Ramos (cell line): ENCODE measurements at regions not wholly inside any gene's neighbourhood (a gene's known extent, or its start where the extent isn't known, plus 50 kb on each side); places are given as distances from the start of the nearest gene placed in this dataset.
"Not testable (repeated sequence)": the region's sequence is repeated elsewhere in the genome, so short reads cannot be mapped to it uniquely, and the experiment has no call there.

Source experiments
- in situ Hi-C: fragments of 300-500 bp; cut with MboI; formaldehyde crosslinking; loops from one replicate; pipeline ENCODE4 v1.14.3; 2022; ENCODE audit warnings: low sequenced_read_pairs; ENCODE audit not compliant: unreplicated experiment

DNA sequence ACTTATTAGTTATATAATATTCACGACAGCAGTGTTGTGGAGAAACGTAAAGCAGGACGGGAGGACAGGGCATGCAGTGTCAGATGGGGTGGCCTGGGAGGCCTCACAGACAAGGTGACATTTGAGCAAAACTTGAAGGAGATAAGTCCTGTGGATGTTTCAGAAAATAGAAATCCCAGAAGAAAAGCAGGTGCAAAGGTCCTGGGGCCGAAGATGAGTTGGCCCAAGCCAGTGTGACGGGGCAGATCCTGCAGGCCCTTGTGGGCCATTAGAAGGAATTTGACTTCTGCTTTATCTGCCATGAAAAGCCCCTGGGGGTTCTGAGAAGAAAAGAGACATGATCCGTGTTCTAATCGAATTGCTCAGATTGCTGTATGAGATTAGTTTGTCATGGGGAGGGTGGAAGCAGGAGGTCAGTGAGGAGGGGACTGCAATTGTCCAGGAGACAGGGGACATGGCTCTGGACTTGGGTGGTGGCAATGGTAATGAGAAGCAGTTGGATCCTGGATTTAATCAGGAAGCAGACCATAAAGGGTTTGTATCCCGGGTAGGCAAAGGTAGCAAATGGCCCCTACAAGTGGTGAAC is 437.4 kb upstream of the SULF2 start:
- in situ Hi-C loops = no loop called here

DNA sequence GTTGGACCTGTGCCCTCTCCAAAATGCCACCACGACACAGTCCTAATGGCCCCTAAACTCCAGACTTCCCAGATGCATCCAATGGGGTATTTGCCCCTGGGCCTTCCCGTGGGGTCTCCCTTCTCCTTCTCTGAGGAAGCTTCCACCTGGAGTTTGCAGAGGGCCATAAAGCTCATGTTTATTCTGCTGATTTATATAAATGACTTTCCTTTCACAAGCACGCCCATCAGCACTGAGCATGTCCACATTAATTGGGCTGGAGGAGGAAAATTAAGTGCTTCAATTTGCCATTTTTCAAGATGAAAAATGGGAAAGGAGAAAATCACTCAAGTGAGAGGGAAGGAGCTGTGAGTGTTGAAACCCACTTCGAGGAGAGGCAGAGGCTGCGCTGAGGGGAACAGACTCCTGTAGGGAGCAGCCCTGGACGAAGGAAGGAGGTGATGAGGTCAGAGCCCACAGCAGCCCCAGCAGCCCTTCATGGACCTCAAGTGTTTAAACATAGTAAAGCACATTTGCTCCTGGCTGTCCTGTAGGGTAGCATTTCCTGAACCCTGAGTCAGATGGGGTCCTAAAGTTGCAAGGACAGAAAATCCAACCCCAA is 434.9 kb upstream of the SULF2 start:
- in situ Hi-C loops = no loop called here

DNA sequence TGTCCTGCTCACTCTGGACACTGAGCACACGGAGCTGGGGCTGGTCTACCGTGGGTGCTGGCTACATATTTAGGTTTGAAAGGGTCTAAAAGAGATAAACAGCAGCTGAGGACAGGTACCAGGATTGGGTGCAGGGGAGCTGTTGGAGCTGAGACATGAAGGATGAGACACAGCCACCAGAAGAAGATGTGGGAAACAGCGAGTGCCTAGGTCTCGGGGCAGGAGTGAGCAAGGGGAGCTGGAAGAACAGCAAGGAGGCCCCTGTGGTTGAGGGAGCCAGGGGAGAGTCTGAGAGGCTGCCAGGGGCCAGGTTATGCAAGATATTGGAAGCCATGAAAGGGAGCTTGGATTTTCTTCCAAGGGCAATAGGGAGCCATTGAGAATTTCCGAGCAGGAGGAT is 434.0 kb upstream of the SULF2 start:
- in situ Hi-C loops = no loop called here

DNA sequence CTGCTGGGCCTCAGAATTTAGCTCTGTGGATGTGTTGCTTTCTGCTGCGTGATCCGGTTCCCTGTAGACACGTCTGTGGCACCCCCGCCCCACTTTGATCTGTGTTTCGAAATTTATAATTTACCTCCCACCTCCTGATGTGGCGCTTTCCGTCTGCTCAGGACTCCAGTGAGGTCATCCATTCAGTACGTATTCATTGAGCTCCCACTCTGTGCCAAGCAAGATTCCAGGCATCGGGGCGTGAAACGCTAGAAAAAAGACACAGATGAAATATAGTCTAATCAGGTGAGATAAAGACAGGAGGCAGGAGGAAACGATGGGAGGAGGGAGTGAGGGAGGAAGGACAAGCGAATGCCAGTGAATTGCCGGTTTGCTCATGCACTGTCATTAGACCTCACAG is 431.9 kb upstream of the SULF2 start:
- in situ Hi-C loops = no loop called here

DNA sequence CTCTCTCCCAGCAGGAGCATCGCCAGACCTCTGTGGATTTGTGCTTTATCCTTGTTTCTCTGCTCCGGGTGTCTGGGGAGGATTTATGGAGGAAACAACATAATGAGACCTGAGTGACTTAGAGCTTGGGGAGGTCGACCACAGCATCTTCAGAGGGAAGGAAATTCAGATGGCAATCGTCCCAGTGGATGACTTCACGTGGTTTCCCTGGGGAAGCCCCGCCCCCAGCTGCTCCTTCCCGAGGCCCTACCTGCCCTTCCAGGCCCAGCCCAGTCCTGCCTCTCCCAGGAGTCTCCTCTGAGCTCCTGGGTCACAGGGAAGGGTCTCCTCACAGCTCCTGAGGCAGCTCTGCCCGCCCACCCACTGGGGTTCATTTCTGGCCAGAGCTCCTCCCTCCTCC is 430.3 kb upstream of the SULF2 start:
- in situ Hi-C loops = no loop called here

DNA sequence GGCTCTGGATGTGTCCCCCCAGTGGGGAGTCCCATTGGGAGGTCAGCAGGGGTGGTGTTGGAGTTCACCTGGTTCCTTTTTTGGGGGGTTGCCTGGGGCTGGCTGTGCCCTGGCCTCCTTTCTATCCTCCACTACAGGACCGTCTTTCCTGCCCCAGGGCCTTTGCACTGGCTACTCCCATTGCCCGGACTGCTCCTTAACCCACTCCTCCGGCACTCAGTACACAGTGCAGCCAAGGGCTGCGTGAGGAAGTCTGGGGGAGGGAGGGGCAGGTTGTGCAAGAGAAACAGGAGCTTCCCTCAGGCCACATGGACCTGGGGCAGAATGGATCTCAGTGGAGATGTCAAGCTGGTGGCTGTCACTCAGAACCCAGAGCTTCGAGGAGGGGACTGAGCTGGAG is 429.3 kb upstream of the SULF2 start:
- in situ Hi-C loops = no loop called here

DNA sequence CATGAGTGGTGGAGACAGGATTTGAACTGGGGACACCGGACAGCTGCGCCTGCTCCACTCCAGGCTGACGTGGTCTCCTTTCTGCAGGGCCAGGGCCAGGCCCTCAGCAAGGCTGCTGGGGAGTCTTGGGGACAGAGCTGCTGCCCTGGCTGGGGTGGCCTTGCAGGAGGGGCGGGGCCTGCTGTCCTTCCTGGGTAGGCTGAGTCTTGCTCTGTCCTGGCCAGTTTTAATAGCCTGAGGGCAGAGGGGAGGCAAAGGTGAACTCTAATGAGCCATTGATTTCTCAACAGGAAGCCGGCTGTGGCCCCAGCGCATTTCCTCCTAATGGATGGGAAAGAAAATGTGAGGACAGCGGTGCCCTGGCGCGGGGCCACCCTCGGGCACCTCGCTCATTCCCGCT is 428.4 kb upstream of the SULF2 start:
- in situ Hi-C loops = not testable (repeated sequence)

DNA sequence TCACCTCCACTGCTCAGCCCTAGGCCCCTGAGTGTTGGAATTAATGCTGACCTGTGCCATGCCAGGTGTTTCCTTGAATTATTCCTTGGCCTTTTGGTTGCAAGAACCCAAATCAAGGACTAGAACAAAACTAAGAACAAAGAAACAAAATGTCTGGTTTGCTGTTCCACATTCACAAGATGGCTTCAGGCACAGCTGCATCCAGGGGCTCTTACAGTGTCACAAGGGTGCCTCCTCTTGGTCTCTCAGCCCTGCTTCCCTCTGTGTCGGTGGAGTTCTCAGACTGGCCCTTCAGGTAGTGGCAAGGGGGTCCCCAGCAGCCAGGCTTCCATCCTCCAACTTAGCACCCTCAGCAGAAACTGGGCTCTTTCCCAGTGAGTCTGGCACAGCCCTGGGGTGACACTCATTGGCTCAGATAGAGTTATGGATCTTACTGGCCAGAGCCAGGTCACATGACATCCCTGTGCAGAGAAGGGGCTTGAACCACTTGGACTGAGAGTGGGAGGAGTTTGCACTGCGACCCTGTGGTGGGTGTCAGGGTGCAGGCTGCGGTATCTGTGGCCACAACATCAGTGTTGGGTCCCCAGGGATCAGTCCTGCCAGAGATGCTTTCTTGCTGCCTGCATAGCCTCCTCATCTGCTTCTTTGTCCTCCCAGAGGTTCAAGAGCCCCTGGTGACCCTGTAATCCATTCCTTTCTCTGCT is 427.7 kb upstream of the SULF2 start:
- in situ Hi-C loops = no loop called here

DNA sequence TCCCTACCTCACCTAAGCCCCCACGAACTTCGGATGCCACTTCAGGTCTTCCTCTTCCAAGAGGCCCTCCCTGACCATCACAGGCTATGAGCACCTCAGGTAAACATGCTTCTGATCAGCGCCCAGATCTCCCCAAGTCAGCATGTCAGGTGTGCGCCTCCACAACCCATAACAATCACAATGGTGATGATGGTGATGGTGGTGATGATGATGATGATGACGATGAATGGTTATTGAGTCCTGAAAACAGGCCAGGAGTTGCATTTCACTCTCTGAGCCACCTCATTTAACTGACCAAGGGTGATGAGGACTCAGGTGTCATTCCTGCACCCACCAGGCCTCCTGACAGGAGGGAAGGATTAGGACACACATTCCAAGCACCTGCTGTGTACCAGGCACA is 426.6 kb upstream of the SULF2 start:
- in situ Hi-C loops = no loop called here

DNA sequence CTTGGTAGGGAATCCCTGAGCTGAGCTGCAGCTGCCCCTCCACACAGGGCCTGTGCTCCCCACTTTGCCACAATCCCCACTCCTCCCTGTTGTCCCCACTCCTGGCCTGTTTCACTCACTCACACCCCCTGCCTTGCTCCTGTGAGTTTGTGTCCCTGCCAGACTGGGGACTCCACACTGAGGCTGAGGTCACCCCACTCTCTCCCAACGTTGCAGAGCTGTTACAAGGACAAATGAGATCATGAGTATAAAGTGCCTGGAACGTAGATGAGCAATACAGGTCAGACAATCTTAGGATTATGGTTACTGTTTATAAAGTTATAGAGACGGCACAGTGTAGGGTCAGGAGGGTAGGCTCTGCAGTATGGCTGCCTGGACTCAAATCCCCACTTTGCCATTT is 426.0 kb upstream of the SULF2 start:
- in situ Hi-C loops = no loop called here

DNA sequence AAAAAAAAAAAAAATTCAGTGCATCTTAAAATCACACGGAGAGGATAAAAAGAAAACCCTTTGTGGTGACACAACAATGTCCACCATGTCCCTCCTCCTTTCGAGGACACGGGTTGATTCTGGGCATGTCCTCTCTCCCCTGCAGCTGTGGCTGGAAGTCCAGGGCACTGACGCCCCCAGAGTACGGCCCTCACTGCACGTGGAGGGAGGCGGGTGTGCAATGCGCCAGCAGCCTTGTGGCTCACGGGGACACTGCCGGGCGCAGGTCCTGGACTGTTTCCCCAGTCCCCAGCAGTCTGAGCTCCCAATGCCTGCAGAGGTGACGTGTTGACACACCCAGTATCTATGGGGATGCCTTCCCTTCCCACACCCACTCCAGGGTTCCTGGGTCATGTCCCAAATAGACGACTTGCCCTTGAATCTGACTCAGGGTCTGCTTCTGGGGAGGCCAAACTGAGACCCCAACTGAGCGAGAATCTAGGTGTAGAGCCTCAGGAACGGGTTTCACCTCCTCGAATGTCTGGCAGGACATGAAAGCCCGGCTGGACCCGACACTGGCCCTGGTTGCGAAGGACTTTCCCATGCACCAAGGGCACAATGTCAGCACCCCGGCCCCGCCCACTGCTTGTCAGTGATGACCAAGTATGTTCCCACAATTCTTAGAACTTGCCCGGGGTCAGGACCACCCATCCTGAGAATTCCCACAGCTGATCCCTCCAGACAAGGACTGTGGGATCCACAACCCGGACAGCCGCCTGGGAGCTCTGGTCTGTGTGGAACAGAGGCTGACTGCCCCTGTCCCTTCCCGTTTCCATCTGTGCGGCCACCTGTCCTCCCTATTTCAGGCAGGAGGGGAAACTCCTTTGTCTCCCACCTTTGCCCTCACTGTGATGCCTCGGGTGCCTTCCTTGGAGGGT is 425.1 kb upstream of the SULF2 start:
- in situ Hi-C loops = no loop called here

DNA sequence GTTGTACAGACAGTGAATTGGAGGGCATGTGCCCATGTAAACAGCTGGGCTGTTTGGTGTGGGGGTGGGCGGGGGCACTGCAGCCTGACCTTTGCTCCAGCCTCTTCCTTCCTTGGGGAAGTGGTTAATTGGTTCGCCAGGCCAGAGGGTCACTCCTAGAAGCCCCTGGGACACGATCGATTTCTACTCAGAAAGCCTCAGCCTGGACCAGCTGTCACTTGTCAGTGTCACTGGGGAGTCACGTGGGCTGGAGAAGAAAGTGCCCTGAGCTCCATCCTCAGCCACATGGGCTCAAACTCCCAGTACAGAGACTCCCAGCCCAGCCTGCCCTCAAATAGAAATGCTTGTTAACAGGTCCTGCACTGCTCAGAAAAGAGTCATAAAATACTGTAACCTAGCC is 423.8 kb upstream of the SULF2 start:
- in situ Hi-C loops = no loop called here

DNA sequence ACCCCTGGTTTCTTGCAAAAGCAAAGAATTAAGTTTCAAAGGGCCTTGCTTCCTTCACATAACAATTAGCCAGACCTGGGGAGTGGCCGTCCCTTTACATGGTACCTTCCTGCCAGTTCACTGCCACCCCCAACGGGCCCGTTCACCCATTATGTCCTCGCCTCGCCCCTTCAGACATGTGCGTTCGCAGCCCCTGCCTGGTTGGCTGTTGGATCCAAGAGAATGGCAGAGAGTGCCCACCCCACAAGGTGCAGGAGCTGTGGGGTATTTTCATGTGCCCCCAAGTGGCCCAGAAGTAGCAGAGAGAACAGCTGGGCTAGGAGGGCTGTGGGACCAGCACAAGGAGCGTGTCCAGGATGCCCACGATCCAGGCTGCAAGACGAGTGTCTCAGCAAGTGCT is 422.9 kb upstream of the SULF2 start:
- in situ Hi-C loops = no loop called here

DNA sequence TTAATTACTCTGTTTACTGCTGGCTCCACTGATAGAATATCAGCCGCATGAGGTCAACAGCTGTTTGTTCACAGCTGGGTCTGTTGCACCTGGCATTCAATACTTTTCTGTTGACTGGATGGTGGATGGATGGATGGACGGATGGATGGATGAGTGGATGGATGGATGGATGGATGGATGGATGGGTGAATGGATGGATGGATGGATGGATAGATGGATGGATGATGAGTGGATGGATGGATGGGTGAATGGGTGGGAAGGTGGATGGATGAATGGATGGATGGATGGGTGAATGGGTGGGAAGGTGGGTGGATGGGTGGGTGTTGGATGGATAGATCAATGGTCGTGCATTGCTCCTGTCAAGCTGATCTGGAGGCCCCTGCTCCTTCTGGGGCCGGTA is 422.2 kb upstream of the SULF2 start:
- in situ Hi-C loops = no loop called here

DNA sequence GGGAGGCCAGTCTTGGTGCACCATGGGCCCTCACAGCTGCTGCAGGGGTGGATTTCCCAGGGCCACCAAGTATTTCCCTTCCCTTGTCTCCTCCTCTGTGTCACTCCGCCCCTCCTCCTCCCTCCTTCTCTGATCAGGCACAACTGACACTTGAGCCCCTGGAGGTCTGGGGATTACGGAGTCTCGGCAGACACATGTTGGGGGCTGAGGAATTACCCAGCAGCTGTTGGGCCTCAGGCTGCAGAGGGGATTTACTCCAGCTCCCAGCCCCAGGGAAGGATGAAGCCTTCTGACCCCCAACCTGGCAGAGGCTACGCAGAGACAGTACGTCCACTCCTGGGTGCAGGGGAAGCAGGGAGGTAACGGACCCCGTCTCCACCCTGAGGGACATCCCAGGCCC is 420.5 kb upstream of the SULF2 start:
- in situ Hi-C loops = no loop called here

DNA sequence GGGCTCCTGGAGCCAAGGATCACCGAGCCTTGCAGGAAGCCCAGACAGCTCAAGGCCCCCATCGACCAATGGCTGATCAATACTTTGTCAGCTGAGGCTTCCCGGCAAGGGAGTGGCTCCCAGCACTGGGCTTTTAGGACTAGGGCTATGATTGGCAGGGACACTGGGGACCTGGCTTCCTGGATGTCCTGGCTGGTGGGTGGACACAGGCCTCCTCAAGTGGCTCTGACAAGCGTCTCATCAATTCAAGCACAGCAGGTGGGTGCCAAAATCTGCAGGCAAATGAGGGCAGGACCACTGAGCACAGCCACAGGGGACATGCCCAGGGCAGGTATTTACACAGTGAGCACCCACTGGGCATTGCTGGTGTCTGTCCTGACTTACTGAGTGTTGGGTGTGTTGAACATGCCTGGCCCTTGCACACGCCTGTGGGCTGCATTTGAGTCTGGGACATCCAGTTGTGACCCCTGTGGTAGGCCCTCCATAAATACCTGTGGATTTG is 420.1 kb upstream of the SULF2 start:
- in situ Hi-C loops = no loop called here

DNA sequence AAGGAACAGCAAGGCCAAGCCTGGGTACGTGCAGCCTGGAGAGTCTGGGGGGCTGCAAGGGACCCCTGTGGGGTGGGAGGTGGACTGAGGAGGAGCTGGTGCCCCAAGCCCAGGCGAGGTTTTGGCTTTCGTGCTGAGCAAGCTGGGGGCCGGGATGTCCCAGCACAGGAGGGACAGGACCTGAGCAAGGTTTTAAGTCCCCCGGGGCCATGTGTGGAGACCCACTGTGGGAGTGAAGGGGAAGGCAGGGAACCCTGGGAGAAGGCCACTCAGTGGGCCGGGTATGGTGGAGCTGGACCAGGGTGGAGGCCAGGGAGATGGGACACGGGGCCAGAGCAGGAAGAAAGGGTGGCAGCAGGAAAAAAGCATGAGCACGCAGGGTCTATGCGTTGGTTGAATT is 419.2 kb upstream of the SULF2 start:
- in situ Hi-C loops = no loop called here

DNA sequence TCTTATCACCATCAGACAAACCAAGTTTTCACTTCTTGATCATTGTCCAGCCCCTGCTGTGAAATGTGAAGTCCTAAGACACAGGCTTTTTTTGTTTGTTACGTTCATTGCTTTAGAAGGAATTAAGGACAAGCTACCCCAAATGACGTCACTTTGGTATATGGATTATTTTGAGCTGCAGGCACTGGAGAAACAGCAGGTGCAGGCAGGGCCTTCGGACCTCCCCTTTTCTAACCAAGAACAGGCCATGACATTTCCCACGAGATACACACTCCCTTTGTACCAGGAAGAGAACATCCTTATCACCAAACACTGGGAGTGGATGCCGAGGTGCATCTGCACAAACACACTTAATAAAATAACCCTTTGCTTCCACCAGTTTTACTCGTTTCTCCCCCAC is 418.0 kb upstream of the SULF2 start:
- in situ Hi-C loops = no loop called here

DNA sequence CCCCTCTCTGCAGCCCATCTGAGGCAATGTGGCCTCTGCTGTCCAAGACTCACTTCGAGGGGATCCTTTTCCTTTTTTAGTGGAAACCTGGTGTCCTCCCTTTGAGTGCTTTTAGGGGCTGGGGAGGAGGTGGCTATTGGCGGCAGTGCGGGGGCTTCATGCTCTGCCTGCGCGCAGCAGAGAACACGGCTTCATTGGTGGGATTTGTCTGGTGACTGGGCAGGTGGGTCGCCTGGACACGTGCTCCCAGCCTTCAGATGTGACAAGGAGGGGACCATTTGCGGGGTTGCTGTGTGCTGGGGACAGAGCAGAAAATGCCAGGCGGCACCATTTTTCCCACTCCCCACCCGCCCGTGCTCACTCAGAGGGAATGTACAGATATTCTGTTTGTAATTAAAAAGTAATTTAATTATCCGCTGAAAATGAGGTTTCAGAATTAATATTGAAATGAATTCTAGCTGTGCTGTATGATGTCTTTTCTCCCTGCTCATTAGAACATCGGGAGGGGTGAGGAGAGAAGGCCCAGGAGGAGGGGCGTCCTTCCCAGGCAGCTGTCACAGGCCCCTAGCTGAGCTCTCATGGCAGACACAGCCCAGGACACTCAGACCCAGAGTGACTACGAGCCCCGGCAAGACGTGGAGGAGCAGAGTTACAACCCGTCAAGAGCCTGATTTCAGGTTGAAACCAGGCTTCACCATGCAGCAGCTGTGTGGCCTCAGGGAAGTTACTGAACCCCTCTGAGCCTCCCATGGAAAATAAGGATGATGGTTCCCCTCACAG is 417.2 kb upstream of the SULF2 start:
- in situ Hi-C loops = no loop called here

DNA sequence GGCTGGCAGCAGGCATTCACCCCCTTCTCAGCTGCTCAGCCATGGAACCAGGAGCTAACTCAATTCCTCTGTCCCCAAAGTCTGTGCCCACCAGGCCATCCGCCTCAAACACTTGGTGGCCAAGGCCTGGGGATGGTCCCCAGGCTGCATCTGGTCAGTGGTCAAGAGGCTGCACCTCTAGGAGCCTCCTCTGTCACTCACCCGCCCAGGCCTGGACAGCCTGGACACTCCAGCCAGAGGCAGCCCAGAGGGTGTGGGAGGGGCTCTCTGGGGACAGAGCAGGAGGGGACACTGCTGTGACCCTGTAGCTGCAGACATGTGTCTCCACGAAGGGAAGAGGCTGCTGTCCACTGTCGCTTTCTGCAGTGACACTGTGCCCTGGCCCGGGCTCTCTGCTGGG is 416.6 kb upstream of the SULF2 start:
- in situ Hi-C loops = no loop called here
